NCI-H1694 treated with DMSO at 0.1 percent for 48 hours (cell line): ENCODE measurements at regions not wholly inside any gene's neighbourhood (a gene's known extent, or its start where the extent isn't known, plus 50 kb on each side); places are given as distances from the start of the nearest gene placed in this dataset.

ENCODE experiments used
- DNase-seq: peaks from one replicate; lab custom pipeline; 2025; lab: John Stamatoyannopoulos, UW

DNA sequence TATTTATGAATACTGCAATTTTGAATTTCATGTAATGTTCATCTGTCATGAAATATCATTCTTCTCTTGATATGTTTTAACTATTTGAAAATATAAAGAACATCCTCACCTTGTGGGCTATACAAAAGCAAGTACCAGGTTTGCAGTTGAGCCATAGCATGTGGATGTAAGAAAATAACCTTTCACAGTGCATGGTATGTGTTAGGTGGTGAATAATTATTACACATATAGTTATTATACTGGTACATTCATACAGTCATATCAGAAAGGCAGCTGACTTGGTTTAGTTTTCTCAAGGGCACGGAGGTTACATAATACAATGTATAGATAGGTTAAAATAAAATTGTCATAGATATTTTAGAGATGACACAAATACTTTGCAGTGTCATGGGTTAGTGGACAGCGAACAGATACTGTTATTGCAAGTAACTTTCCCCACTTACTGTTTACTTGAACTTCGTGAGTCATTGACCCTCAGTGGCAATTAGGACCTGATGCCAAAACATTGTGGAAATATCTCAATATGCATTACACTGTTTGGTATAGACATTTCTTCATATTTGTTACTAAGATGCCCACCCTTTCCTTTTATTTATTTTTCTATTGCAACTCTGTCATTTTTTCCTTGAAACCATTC is 445.4 kb upstream of the GOT2 start:
- no peak for DNase-seq

DNA sequence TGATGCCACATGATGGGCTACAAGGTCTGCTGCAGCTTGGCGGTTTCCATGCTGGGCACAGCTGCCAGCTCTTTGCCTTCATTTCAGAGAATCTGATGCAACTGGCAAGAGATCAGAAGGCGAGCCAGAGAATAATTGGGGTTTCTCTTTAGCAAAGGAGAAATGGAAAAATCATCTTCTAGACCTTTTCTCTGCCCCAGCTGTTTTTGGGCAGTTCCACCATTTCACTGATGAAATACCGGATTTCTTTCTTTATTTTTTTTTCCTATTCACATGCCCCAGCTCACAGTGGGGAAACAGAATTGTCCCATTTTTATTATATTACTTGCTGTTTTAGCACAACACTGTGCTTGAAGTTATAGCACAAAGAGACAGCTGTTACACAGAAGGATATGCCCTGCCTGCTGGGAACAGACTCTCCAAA is 439.3 kb upstream of the GOT2 start:
- DNase-seq, result no peak

DNA sequence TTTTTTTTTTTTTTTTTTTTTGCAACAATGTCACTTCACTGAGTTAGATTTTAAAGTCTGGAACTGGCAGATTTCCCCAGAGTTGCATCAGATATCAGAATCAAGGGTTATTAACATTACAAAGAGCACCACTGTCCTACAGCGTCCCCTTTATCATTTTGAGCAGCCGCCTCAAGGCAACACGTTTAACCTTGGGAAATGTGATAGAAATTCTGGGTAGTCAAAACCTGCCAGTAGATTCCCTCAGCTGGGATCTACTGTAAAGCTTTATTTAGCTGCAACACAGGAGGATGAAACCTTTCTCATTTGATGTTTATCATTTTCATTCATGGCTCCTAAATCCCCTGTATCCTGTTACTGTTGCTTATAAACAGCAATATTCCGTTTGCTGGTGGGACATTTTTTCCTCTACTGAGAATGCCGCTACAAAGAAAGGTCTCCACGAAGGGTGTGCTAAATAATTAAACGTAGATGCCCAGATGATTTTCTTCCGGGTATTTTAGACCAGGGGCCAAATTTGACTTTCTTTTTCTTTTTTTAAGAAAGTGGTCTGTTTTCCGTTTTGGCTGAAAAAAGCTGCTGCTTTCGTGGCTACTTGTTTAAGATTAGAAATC is 436.1 kb upstream of the GOT2 start:
- DNase-seq, result no peak

DNA sequence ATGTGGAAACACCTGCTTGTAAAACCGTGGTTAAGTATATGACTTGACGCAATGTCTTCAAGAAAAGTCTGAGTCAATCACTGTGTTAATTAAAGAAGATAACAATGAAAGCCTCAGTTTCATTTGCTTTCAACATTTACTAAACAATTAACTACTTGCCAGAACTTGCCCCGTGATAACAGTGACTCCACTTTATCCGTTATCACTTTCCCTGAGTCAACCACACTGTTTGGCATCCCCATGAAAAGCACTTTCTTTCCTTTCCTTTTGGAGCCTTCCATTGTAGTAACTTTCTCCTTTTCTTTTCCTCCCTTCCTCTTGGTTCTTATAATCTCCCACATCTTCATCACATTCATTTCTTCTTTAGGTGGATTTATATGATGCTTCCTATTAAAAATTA is 435.1 kb upstream of the GOT2 start:
- no peak for DNase-seq

DNA sequence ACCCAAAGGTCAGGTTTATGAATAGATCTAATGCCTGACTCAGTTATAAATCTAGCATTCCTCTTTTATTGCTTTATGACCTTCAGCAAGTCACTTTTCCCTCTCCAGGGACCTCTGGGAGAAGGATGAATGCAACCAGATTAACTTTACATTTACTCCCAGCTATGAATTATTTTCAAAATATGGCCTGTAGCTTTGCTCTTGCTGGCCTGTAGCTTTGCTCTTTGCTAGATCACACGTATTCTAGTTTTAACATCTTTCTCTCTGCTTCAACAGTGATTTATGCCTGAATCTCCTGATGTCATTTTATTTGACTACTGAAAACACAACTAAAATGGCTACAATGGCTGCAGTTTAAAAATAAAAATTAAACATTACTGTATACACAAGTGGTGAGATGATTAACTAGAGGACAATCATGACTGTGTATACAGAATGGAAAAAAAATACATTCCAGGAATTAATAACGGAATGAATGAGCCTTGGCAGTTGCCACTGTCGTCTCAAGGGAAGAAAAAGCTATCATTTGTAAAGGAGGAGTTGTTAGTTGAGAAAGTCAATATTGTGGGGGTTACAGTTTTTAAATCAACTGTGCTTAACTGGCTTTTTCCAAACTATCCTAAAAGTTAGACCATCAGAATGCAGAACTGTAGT is 434.5 kb upstream of the GOT2 start:
- no peak for DNase-seq

DNA sequence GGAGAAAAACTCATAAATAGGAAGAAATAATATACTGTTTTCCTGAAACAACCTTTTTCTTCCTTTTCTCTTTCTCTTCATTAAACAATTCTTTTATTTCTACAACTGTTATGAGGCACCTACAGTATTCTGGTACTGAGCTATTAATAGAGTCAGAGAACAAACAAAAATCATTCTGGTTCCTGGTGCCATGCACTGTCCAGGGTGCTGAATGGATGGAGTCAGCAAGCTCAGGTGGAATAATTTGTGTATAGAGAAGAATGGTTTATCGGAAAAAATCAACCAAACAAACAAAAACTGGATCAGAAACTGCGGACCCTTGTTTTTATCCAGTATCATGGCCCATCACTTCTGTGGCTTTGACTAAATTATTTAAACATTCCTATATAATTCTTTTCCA is 430.3 kb upstream of the GOT2 start:
- DNase-seq, result no peak

DNA sequence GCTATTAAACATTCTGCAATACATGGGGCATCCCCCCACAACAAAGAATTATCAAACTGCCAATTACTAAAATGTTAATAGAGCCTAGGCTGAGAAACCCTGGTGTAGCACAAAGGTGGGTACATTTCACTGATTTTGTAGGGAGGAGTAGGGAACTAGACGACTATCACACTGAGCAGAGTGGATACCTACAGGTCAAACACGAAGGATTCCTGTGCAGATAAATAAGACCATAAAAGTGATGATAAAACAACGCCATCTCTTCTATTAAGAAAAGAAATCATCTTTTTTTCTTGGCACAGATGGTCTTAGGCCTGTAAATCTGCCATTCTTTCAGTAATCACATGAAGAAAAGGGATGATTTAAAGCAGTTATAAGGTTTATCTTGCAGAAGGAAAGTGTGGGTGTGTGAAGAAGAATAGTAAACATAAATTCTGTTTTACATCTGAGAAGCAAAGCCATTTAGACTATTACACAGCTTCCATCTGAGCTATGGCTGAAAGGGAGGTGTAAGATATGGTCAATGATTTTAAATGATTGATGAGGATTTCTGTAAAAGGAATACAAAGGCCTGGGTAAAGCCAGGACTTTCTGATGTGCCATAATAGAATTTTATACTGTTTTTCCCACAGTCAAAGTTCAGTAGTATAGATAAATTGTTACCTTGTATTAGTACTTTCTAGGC is 429.4 kb upstream of the GOT2 start:
- no peak for DNase-seq

DNA sequence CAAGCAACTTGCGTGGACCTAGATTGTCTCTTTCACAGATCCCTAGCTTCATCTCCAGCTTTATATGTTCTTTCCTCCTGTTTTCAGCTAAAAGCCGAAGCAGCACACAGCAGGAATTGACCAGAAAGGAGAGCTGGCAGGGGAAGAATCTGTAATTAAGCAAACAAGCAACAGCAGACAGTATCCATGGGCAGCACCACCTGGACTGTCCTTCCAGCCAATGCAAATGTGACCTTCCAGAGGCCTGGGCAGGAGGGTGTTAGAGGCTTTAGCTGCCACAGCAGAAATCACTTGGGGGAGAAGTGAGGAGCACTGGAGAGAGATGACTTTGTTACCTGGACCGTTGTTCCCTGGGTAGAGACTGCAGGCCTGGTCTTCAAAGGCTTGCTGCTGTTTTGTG is 427.6 kb upstream of the GOT2 start:
- no peak for DNase-seq

DNA sequence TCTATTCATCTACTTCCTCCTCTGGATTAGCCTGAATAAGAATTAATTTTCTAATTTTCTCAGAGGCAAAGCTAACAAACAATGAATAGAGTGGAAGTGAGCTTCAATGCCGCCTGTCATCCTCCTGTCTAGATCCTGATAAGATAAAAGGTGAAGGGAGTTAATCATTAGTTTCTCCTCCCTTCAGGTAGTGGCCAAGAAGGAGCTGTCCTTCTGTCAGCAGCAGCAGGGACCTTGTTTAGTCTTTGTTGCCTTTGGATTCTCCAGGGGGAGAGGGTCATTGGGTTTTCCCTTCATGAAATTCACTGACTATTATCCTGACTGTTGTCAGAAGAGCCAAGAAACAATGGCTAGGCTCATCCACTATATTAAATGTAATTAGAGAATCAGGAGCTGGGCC is 420.2 kb upstream of the GOT2 start:
- no peak for DNase-seq

DNA sequence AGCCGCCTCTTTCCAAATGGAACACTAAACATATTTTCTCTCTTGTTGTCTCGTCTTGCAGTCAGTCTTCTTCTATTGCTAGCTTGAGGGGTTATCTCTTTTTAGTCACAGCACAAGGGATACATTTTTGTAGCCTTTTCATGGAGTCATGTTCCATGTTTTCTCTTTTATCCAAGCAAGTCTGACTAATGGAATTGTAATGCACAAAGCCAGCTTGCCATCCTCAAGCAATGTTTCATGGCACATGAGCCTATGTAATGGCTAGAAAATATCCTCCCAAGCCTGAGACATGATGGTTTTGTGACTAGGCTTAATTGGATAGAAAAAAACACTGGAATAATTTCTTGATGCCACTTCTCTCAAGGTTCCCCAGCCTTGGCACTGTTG is 414.6 kb upstream of the GOT2 start:
- no peak for DNase-seq

DNA sequence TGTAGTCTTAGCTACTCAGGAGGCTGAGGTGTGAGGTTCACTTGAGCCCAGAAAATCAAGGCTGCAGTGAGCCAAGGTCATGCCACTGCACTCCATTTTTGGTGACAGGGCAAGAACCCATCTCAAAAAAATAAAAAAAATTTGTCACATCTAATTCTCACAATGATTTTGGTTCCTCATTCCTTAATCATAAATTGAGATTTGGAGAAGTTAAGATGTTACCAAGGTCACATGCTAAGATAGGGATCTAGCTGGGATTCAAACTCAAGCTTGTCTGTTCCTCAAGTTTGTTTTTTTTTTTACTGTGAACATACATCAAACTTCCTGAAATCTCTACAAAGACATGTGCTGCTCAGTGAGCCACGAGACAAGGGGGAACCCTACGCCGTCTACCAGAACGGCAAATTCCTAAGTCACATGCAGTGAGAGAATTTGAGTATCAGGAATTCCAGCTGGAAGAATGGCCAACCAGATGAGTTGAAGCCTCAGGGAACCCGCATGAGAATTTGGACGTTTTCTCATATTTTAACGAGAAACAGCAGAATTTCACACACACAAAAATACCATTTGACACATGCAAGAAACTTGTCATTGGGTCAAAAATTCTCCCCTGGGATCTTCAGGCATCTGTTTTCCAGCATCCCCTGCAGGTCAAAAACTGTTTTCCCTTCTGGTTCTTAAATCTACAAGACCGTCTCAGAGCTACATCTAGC is 414.1 kb upstream of the GOT2 start:
- no peak for DNase-seq

DNA sequence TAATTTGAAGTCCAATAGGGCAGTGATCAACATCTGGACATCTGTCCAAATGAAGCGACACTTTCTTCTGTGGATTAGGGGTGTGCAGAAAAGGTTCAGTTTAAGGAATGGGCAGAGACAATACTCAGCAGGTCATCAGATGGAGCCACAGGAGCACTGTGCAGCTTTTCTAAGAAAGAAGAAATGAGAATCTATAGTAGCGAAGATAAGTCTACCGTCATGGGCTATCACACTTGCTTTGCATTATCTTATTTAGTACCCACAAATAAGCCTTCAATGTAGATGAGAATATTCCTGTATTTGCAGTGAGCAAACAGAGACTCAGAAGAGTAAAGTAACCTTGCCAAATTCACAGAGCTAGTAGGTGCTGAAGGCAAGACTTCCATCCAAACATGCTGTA is 412.0 kb upstream of the GOT2 start:
- DNase-seq, result no peak

DNA sequence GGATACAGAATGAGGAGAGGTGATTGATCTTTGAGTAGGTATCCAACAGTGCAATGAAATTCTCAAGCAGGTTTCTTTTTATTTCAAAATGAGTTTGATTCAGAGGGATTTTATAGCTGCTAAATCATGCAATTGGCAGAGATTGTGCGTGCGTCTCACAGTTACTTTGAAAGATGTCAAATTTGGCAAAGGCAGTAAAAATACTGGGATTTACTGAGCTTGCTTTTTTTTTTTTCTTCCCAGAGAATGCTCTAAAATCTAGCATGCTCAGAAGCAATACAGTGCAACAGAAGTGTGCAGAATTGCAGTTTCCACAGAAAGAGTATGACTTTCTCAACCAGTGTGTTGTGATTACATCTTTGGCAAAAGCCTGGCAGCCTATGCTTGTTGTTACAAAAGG is 410.7 kb upstream of the GOT2 start:
- DNase-seq, result no peak

DNA sequence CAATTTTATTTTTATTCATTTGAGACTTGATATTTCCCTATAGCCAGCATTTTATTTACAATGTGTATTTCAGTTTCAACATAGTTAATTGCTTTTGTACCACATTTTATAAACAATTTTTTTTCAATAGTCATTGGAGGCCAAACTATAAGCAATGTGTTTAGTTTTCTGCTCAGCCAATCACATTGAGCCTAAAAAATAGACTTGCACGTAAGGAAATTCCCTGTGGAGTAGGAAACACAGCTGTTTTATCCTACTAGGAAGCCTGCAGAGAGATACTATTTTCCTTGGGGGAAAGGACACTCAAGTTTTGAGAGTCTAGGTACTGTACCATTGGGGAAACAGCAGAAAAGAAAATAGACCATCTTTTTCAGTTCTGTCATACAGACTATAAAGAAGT is 410.2 kb upstream of the GOT2 start:
- DNase-seq, result no peak

DNA sequence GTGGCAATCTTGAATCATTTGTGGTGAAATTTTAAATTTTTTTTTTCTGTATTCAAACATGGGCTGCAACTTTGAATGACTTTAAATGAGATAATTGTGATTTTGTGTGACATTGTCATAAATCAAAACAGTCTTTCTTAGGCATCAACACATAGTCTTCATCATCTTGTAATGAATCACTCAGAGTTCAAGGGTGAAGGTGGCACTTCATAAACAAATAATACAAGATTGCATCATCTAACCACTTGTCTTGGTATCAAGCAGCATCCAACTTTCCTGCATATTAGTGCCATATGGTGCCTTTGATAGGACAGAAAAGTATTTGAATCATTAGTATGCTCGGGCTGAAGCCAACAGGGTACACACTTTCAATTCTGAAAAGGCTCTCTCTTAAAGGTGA is 392.4 kb upstream of the GOT2 start:
- no peak for DNase-seq

DNA sequence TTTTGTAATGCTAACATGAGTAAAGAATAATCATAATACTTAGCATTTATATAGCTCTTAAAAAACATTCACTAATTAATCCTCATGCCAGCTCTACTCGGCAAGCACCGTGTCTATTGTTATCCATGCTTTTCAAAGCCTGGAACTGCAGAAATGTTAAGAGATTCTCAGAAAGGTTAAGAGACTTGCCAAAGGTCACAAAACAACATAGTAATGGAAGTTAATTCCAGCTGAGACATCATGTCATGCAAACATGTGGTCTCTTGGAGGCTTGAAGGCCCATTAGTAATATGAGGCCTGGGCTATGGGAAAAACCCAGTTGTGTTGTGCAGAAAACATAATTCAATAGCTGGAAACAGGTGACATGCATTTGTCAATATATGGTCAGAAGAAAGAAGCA is 389.9 kb upstream of the GOT2 start:
- no peak for DNase-seq

DNA sequence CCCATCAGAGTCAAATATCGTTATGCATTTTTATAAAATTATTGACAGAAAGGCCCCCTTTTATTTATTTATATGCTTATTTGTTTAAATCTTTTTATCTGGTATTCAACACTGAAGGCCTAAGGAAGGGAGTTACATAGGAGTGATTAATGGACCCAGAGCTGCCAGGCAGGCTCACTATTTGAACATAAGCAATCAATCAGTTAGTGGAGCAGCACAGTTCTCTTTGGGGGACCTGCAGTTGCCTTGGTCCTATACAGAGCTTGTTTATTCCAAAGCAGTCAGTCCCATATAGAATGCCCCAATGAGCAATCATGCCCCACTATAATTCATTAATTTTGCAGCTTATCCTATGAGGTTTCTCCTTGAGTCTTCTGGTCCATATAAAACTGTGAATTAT is 389.4 kb upstream of the GOT2 start:
- no peak for DNase-seq

DNA sequence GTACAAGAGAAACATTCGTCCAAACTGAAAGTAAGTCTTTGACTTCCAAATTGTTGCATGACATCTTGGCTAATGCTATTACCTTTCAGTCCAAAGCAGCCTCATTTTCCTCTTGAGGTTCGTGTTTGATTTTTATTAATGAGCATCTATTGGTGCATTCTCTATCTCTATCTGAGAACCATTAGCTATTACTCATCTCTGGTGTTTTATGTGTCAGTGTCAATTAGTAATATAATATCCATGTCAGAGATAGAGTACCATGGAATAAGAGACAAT is 388.1 kb upstream of the GOT2 start:
- DNase-seq, result no peak

DNA sequence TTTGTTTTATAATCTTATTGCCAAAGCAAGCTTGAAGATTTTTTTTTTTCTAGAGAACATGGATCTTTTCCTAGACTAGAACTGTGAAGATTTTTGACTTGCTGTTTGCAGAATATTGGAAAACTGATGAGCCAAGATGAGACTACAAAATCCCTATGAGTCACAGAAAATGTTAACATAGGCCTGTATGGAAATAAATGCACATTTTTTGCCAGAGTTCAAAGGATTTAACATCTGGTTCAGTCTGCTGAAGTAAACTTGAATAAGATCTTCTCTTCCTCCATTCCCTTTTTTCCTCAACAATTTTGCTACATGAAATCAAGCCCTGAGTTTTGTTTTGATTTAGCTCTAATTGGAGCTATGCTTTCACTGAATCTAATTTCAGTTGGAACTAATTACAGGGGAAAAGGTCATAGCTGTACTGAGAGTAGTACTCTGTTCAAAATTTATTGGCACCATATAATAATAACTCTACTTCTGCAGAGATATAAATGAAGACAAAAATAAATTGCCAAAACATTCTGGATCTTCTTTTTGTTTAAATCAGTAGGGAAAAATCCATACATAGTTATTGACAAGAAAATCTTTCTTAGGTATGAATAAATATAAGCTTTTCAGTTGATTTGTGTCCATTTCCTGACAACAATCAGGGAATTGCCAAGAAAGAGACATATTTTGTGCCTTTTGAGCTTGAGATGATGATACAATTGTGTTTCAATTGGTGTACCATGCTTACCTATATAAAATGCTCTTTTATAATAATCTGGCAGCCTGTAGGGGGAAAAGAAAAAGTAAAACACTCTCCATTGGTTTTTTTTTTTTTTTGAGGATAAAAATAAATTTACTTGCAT is 387.5 kb upstream of the GOT2 start:
- no peak for DNase-seq

DNA sequence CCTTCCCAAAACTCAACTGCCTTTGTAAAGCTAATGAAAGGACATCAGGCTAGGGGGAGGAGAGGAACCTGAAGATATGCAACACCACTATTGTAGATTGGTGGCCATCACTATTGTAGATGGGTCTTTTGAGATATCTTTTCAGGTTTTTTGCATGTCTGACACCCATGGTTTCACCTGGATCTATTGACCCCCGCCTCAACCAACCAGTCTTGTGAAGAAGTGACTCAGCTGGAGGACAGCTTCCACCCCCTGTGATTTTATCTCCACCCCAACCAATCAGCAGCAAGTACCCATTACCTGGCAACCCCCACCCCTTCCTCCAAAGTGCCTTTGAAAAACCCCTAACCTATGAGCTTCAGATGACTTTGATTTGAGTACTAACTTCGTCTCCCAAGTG is 382.6 kb upstream of the GOT2 start:
- DNase-seq, result no peak

DNA sequence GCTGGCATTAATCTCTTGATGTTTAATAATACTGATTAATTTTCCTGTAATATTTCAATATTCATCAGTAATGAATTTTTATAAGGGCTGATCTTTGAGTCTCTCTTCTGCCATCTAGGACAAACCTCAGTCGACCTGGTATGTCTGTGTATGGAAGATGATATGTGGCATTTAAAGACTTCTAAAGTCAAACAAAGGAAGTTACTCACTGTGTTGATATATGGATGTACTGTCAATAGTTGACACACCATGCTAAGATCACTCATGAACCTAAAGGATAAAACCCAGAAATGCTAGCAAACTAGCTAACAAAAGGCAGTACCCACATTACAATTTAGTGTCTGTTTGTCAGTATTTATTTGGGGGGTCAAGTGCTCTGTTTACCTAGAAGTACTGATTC is 380.7 kb upstream of the GOT2 start:
- no peak for DNase-seq
